Liver (tissue), 3 donors: ENCODE measurements at regions not wholly inside any gene's neighbourhood (a gene's known extent, or its start where the extent isn't known, plus 50 kb on each side); places are given as distances from the start of the nearest gene placed in this dataset.

ENCODE experiments used
- EGR1 ChIP-seq, 2 donors: IDR thresholded peaks; 2 replicates each; pipeline ENCODE4 v1.6.1; 2016 to 2018; ENCODE audit warnings: antibody characterized with exemption in 2 of 2, low read depth in 2 of 2
- RAD21 ChIP-seq, 2 donors: IDR thresholded peaks; 2 replicates each; pipeline ENCODE4 v1.6.1; 2016; ENCODE audit warnings: antibody characterized with exemption in 2 of 2, mild to moderate bottlenecking in 2 of 2
- RXRA ChIP-seq, 2 donors: IDR thresholded peaks; 2 replicates each; pipeline ENCODE4 v1.6.1; 2017 to 2018; ENCODE audit warnings: antibody characterized with exemption in 2 of 2, mild to moderate bottlenecking in 1 of 2
- YY1 ChIP-seq: IDR thresholded peaks from 2 replicates; pipeline ENCODE4 v1.6.1; 2016; ENCODE audit warnings: antibody characterized with exemption, mild to moderate bottlenecking
- TF ChIP-seq, protein P1 (sequence below): fragments of 150-350 bp; IDR thresholded peaks from 2 replicates; pipeline ENCODE4 v1.5.1; 2017; ENCODE audit warnings: improper control_type of control experiment, low read depth, low read length; ENCODE audit not compliant: missing input control
- TF ChIP-seq, protein P2 (sequence below): IDR thresholded peaks from 2 replicates; pipeline ENCODE4 v1.6.1; 2016; ENCODE audit warnings: antibody characterized with exemption
- TF ChIP-seq, protein P3 (sequence below): IDR thresholded peaks from 2 replicates; pipeline ENCODE4 v1.6.1; 2016; ENCODE audit warnings: antibody characterized with exemption, mild to moderate bottlenecking
- donor health status: healthy.
- donor health status: healthy.

DNA sequence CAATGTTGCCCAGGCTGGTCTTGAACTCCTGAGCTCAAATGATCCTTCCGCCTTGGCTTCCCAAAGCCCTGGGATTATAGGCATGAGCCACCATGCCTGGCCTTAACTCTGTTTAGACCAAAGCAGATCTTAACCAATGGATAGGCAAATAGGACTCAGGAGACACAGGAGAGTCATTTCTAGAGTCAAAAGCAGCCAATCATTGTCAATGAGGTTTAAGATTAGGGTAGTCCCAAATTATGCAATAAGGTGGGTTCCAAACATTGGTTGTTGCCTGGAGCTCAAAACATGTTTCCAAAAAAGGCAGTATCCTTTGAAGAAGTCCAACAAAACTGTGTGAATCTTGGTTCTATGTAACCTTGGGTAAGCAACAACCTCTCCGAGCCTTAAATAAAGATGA, 95.7 kb upstream of the JARID2 start:
- TF ChIP-seq, protein P1, sequence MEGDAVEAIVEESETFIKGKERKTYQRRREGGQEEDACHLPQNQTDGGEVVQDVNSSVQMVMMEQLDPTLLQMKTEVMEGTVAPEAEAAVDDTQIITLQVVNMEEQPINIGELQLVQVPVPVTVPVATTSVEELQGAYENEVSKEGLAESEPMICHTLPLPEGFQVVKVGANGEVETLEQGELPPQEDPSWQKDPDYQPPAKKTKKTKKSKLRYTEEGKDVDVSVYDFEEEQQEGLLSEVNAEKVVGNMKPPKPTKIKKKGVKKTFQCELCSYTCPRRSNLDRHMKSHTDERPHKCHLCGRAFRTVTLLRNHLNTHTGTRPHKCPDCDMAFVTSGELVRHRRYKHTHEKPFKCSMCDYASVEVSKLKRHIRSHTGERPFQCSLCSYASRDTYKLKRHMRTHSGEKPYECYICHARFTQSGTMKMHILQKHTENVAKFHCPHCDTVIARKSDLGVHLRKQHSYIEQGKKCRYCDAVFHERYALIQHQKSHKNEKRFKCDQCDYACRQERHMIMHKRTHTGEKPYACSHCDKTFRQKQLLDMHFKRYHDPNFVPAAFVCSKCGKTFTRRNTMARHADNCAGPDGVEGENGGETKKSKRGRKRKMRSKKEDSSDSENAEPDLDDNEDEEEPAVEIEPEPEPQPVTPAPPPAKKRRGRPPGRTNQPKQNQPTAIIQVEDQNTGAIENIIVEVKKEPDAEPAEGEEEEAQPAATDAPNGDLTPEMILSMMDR = no peak
- TF ChIP-seq, protein P2, sequence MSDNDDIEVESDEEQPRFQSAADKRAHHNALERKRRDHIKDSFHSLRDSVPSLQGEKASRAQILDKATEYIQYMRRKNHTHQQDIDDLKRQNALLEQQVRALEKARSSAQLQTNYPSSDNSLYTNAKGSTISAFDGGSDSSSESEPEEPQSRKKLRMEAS = no peak
- no peak for TF ChIP-seq YY1
- TF ChIP-seq, protein P3, sequence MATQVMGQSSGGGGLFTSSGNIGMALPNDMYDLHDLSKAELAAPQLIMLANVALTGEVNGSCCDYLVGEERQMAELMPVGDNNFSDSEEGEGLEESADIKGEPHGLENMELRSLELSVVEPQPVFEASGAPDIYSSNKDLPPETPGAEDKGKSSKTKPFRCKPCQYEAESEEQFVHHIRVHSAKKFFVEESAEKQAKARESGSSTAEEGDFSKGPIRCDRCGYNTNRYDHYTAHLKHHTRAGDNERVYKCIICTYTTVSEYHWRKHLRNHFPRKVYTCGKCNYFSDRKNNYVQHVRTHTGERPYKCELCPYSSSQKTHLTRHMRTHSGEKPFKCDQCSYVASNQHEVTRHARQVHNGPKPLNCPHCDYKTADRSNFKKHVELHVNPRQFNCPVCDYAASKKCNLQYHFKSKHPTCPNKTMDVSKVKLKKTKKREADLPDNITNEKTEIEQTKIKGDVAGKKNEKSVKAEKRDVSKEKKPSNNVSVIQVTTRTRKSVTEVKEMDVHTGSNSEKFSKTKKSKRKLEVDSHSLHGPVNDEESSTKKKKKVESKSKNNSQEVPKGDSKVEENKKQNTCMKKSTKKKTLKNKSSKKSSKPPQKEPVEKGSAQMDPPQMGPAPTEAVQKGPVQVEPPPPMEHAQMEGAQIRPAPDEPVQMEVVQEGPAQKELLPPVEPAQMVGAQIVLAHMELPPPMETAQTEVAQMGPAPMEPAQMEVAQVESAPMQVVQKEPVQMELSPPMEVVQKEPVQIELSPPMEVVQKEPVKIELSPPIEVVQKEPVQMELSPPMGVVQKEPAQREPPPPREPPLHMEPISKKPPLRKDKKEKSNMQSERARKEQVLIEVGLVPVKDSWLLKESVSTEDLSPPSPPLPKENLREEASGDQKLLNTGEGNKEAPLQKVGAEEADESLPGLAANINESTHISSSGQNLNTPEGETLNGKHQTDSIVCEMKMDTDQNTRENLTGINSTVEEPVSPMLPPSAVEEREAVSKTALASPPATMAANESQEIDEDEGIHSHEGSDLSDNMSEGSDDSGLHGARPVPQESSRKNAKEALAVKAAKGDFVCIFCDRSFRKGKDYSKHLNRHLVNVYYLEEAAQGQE = no peak
- TF ChIP-seq RXRA (IDR thresholded peaks at IDR 0.05) = no peak
- TF ChIP-seq EGR1 (IDR thresholded peaks at IDR 0.05; ENCODE audit: low read depth in 2 of 2) = no peak
- no peak for TF ChIP-seq RAD21 (IDR thresholded peaks at IDR 0.05)
